Tibial artery (tissue), 4 donors: ENCODE measurements at regions not wholly inside any gene's neighbourhood (a gene's known extent, or its start where the extent isn't known, plus 50 kb on each side); places are given as distances from the start of the nearest gene placed in this dataset.

Experiments used
- DNase-seq, 2 donors: peaks; one replicate each; pipeline ENCODE4 v3.0.0-alpha.2; 2019
- H3K27ac ChIP-seq, 2 donors: fragments of 200-600 bp; sonication (generic) in 1 of 2; 1 replicate in 1 of 2; 2 replicates in 1 of 2; pipeline ENCODE4 v1.5.1; 2018 to 2019; ENCODE audit warnings: mild to moderate bottlenecking in 1 of 2
- H3K27me3 ChIP-seq, 2 donors: fragments of 200-600 bp; sonication (generic) in 1 of 2; one replicate each; pipeline versions ENCODE4 v1.5.1 to v1.6.0; 2016 to 2019
- H3K36me3 ChIP-seq, 3 donors: fragments of 200-600 bp; sonication (generic) in 2 of 3; one replicate each; pipeline ENCODE4 v1.5.1; 2016 to 2019; ENCODE audit warnings: mild to moderate bottlenecking in 2 of 3
- H3K4me1 ChIP-seq, 4 donors: fragments of 200-600 bp; sonication (generic) in 2 of 4; 1 replicate in 3 of 4; 2 replicates in 1 of 4; pipeline ENCODE4 v1.5.1; 2016 to 2019
- H3K4me3 ChIP-seq, 2 donors: fragments of 200-600 bp; sonication (generic) in 1 of 2; 1 replicate in 1 of 2; 2 replicates in 1 of 2; pipeline ENCODE4 v1.5.1; 2018 to 2019; ENCODE audit warnings: mild to moderate bottlenecking in 2 of 2
- H3K9me3 ChIP-seq, 3 donors: fragments of 200-600 bp; sonication (generic) in 1 of 3; one replicate each; pipeline ENCODE4 v1.5.1; 2016 to 2019
- intact Hi-C: fragments of 100-400 bp; cut with DNase I; formaldehyde crosslinking; loops from one replicate; pipeline ENCODE4 v1.15.0; 2023; ENCODE audit warnings: low total_unique reads
- TF ChIP-seq, protein P1 (sequence below), 2 experiments: fragments of 200-600 bp in 1 of 2; fragments of 450-650 bp in 1 of 2; IDR thresholded peaks; one replicate each; pipeline ENCODE4 v1.5.1; 2017 to 2019; ENCODE audit warnings: antibody characterized with exemption in 2 of 2, mild to moderate bottlenecking in 1 of 2, moderate library complexity in 1 of 2

DNA sequence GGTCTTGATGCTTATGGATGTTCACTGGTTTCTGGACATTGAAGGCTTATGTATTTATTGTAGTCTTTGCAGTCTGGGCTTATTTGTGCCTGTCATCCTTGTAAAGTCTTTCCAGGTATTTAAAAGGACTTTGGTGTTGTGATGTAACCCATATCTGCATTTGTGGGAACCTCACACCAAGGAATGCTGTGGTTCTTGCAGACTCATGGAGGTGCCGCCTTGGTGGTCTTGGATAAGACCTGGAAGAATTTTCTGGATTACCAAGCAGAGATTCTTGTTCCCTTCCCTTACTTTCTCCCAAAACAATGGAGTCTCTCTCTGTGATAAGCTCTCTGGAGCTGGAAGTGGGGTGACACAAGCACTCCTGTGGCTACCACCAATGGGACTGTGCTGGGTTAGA is 363.5 kb upstream of the NECTIN3 start:
- no peaks in the 10 kb centered on the region for H3K4me1 ChIP-seq
- no peak for DNase-seq
- H3K9me3 ChIP-seq, result peaks cover 0 to 4% (median 0%) of the 10 kb centered on the region in 3 donors
- H3K36me3 ChIP-seq, result no peaks in the 10 kb centered on the region
- H3K27ac ChIP-seq, result no peak overlapping the region
- TF ChIP-seq, protein P1, sequence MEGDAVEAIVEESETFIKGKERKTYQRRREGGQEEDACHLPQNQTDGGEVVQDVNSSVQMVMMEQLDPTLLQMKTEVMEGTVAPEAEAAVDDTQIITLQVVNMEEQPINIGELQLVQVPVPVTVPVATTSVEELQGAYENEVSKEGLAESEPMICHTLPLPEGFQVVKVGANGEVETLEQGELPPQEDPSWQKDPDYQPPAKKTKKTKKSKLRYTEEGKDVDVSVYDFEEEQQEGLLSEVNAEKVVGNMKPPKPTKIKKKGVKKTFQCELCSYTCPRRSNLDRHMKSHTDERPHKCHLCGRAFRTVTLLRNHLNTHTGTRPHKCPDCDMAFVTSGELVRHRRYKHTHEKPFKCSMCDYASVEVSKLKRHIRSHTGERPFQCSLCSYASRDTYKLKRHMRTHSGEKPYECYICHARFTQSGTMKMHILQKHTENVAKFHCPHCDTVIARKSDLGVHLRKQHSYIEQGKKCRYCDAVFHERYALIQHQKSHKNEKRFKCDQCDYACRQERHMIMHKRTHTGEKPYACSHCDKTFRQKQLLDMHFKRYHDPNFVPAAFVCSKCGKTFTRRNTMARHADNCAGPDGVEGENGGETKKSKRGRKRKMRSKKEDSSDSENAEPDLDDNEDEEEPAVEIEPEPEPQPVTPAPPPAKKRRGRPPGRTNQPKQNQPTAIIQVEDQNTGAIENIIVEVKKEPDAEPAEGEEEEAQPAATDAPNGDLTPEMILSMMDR (IDR thresholded peaks at IDR 0.05), result no peak
- intact Hi-C loops, result no loop called here
- H3K4me3 ChIP-seq, result no peak overlapping the region
- no peaks in the 10 kb centered on the region for H3K27me3 ChIP-seq

GRCh38 chr3:110710156-110710555 is 361.5 kb upstream of the NECTIN3 start:
- Histone ChIP-seq H3K9me3 (no peaks in the 10 kb centered on the region), H3K36me3 (no peaks in the 10 kb centered on the region), H3K27ac (no peak overlapping the region), H3K4me3 (no peak overlapping the region), H3K27me3 (no peaks in the 10 kb centered on the region), H3K4me1 (no peaks in the 10 kb centered on the region)
- no peak for DNase-seq
- TF ChIP-seq, protein P1 (IDR thresholded peaks at IDR 0.05), result no peak
- intact Hi-C loops, result no loop called here

DNA sequence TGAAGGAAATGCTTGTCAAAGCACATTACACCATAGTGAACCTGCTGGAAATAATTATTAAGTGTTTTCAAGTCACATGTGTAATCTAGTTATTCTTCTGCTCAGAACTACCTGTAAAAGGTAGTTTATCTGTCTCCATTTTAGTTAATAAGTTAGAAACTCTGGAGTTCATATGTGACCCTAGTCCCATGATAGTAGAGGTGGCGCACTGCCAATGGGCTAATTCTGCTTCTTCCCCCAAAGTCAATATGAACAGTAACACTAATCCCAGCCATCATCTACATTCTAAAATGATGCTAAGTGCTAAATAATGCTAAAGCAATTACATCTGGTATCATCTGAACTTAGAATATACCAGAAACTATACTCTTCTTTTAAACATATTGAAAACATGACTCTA is 361.0 kb upstream of the NECTIN3 start:
- TF ChIP-seq, protein P1 (IDR thresholded peaks at IDR 0.05), result no peak
- Histone ChIP-seq H3K9me3 (no peaks in the 10 kb centered on the region), H3K36me3 (no peaks in the 10 kb centered on the region), H3K27me3 (no peaks in the 10 kb centered on the region), H3K27ac (no peak overlapping the region), H3K4me3 (no peak overlapping the region), H3K4me1 (no peaks in the 10 kb centered on the region)
- no peak for DNase-seq
- intact Hi-C loops, result no loop called here

DNA sequence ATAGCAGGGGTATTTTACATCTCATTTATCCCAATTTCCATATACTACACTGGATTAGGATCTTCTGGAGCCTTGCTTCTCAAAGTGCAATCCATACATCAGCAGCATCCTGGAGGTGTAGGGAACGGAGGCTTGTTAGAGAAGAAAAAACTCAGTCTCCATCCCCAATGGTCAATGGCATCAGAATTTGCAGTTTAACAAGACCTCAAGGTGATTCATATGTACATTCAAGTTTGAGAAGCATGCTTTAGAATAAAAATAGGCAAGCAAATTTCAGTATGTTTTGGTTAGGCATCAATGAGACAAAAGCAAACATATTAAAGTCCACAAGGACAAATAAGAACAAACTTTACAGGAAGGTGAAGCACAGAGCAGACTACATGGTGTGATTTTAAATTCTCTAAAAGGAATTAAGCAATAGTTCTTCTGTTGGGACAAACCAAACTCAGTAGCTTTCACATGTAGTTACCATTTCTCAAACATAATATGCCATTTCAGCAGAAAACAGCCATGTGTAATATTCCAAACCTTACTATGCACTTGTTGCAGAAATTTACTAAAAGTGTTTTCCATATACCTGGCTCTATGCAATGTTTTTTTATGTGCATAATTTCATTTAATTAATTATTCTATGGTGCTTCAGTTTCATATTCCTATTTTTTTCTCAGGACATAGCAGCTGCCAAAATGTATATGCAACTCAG is 360.3 kb upstream of the NECTIN3 start:
- Histone ChIP-seq H3K4me3 (no peak overlapping the region), H3K9me3 (no peaks in the 10 kb centered on the region), H3K27ac (no peak overlapping the region), H3K36me3 (no peaks in the 10 kb centered on the region), H3K4me1 (no peaks in the 10 kb centered on the region), H3K27me3 (no peaks in the 10 kb centered on the region)
- TF ChIP-seq, protein P1 (IDR thresholded peaks at IDR 0.05), result no peak
- intact Hi-C loops, result no loop called here
- DNase-seq, result no peak

DNA sequence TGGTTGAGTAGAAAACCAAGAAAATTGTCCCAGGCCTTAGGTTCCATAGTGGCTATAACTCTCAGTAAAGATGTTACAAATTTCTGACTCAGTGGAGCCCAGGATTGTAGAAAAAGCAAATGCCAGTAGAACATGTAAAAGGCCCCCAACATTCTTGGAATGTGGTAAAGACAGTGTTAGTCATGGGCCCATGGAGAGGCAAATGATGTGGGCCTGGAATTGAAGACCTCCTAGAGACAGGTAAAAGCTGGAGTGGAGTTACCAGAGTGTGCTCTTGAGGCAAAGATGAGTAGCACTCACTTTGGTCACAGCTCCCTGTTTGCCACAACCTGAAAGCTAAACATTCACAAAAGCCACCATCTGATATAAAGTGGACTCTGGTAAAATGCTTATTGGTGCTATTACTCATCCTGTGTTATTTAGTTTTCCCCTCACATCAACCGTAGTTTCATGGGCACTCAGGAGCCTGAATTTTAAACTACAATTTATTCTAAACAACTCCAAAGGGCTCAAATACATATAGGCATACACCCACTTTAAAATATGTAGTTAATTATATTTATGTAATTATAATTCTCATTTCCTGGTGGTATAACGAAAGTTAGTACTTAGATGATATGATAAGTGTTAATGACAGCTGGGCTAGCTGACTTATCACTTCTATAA is 359.6 kb upstream of the NECTIN3 start:
- Histone ChIP-seq H3K4me3 (no peak overlapping the region), H3K27me3 (no peaks in the 10 kb centered on the region), H3K27ac (no peak overlapping the region), H3K9me3 (no peaks in the 10 kb centered on the region), H3K36me3 (no peaks in the 10 kb centered on the region), H3K4me1 (no peaks in the 10 kb centered on the region)
- DNase-seq, result no peak
- intact Hi-C loops, result no loop called here
- TF ChIP-seq, protein P1 (IDR thresholded peaks at IDR 0.05), result no peak
